ENCODE measurements at regions not wholly inside any gene's neighbourhood (a gene's known extent, or its start where the extent isn't known, plus 50 kb on each side); places are given as distances from the start of the nearest gene placed in this dataset.

DNA sequence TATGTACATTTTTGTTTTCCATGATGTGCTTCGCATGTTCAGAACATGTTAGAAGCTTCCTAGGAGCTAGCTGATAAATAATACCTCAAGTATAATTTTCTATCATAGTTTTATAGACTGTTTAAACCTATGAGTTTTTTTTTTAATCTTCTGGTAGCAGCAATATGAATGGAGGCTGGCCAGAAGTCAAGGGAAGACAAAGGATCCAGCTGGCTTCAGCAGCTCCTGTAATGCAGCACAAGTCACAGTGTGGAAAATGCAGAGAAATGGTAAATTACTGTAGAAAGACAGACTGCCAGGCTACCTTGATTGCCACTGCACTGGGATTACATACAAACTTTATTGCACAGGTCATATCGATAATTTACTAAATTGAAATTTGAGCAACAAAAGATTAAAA, 537.9 kb downstream of the IQCM start:
- no peak overlapping the region for H3K9ac ChIP-seq
- H4K20me1 ChIP-seq (ENCODE audit: insufficient read depth), result no peaks in the 10 kb centered on the region
- no peaks in the 10 kb centered on the region for H3K4me1 ChIP-seq (ENCODE audit: insufficient read depth)
- H3K9me3 ChIP-seq (ENCODE audit: low read depth), result no peaks in the 10 kb centered on the region
- 63 to 67% methylated on average over 2 of the region's 2 CpGs for WGBS, 2 experiments (ENCODE audit: low coverage in 1 of 2, low lambda C conversion rate in 2 of 2, missing lambda C conversion rate in 2 of 2)
- no peak for DNase-seq
- TF ChIP-seq EZH2phosphoT487 (IDR thresholded peaks at IDR 0.05; ENCODE audit: insufficient read depth, low read depth) (no peak), EZH2 (IDR thresholded peaks at IDR 0.05; ENCODE audit: insufficient read depth, poor library complexity, severe bottlenecking) (no peak)
- H3F3A ChIP-seq (ENCODE audit: insufficient read depth), result no peaks in the 10 kb centered on the region
- in situ Hi-C loops (cut with MboI), result no loop called here
- H3K79me2 ChIP-seq (ENCODE audit: insufficient read depth), result no peaks in the 10 kb centered on the region
- H3K4me3 ChIP-seq, result no peak overlapping the region
- no peak overlapping the region for H3K4me2 ChIP-seq (ENCODE audit: unreplicated experiment)
- no peak overlapping the region for H2AFZ ChIP-seq
- H3K27me3 ChIP-seq (replicated peaks; ENCODE audit: insufficient read depth), result no peaks in the 10 kb centered on the region
- no peaks in the 10 kb centered on the region for H3K9me2 ChIP-seq (ENCODE audit: insufficient read depth)
- no peak overlapping the region for H3K27ac ChIP-seq
- no peaks in the 10 kb centered on the region for H3K36me3 ChIP-seq (ENCODE audit: low read depth)

DNA sequence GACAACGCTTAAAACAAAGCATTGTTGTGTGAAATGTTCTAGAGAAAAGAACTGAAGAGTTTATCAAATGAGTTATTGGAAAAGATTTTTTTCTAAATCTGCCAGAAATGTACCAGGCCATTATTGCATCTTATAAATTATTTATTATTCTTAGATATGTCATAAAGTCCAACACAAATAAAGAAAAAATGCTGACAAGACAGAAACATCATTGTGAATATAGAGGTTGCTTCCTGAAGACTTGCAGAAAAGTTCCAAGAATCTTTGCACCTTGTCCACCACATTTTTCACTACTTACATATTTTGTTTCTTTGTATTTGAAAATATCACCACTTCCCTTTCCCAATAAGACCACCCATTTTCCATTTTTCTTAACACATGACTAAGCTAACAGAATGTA, 545.8 kb downstream of the IQCM start:
- no peaks in the 10 kb centered on the region for H3K4me1 ChIP-seq (ENCODE audit: insufficient read depth)
- DNase-seq, result no peak
- in situ Hi-C loops (cut with MboI), result loop anchor here (10.0 kb wide), 1 partner anchor 275 kb away; no protein-coding TSS in a partner anchor
- TF ChIP-seq EZH2 (IDR thresholded peaks at IDR 0.05; ENCODE audit: insufficient read depth, poor library complexity, severe bottlenecking), result no peak
- no peak for TF ChIP-seq EZH2phosphoT487 (IDR thresholded peaks at IDR 0.05; ENCODE audit: insufficient read depth, low read depth)
- no peaks in the 10 kb centered on the region; the same call in 1 of the 2 replicates for H3K9me2 ChIP-seq (ENCODE audit: insufficient read depth)
- no peak overlapping the region for H3K9ac ChIP-seq
- no peaks in the 10 kb centered on the region for H3K36me3 ChIP-seq (ENCODE audit: low read depth)
- H3K4me3 ChIP-seq, result no peak overlapping the region
- H3K4me2 ChIP-seq (ENCODE audit: unreplicated experiment), result no peak overlapping the region
- H3K9me3 ChIP-seq (ENCODE audit: low read depth), result no peaks in the 10 kb centered on the region
- no peaks in the 10 kb centered on the region for H3K27me3 ChIP-seq (replicated peaks; ENCODE audit: insufficient read depth)
- no peak overlapping the region for H3K27ac ChIP-seq
- no peaks in the 10 kb centered on the region for H3F3A ChIP-seq (ENCODE audit: insufficient read depth)
- no peak overlapping the region for H2AFZ ChIP-seq
- WGBS, 2 experiments (ENCODE audit: low coverage in 1 of 2, low lambda C conversion rate in 2 of 2, missing lambda C conversion rate in 2 of 2), result 70 to 72% methylated on average over 1 of the region's 1 CpG
- H3K79me2 ChIP-seq (ENCODE audit: insufficient read depth), result no peaks in the 10 kb centered on the region
- no peaks in the 10 kb centered on the region; the same call in 1 of the 2 replicates for H4K20me1 ChIP-seq (ENCODE audit: insufficient read depth)

DNA sequence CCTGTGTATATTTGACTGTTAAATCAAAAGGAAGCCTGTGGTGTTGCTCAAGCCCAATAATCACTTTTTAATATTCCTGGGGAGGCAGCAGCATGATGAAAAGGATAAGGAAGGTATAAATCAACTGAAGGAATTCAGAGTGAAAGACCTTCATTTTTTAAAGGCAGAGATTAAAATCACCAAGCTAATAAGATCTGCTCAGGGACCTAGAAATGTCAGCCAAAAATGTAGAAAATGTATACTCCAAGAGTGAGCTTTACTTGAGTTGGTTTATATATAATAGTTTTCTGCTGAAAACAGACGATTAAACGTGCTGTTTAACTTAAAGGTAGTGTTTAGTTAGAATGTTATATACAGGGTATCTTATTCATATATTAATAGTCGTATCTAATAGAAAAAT, 549.3 kb downstream of the IQCM start:
- H3K4me3 ChIP-seq, result no peak overlapping the region
- no peaks in the 10 kb centered on the region; the same call in 1 of the 2 replicates for H4K20me1 ChIP-seq (ENCODE audit: insufficient read depth)
- no peaks in the 10 kb centered on the region for H3K4me1 ChIP-seq (ENCODE audit: insufficient read depth)
- H2AFZ ChIP-seq, result no peak overlapping the region
- H3K27ac ChIP-seq, result no peak overlapping the region
- 43 to 45% methylated on average over 3 of the region's 3 CpGs for WGBS, 2 experiments (ENCODE audit: low coverage in 1 of 2, low lambda C conversion rate in 2 of 2, missing lambda C conversion rate in 2 of 2)
- H3K4me2 ChIP-seq (ENCODE audit: unreplicated experiment), result no peak overlapping the region
- H3K36me3 ChIP-seq (ENCODE audit: low read depth), result no peaks in the 10 kb centered on the region
- no peak for TF ChIP-seq EZH2phosphoT487 (IDR thresholded peaks at IDR 0.05; ENCODE audit: insufficient read depth, low read depth)
- TF ChIP-seq EZH2 (IDR thresholded peaks at IDR 0.05; ENCODE audit: insufficient read depth, poor library complexity, severe bottlenecking), result no peak
- H3K9me3 ChIP-seq (ENCODE audit: low read depth), result no peaks in the 10 kb centered on the region
- no peak overlapping the region for H3K9ac ChIP-seq
- no peaks in the 10 kb centered on the region for H3F3A ChIP-seq (ENCODE audit: insufficient read depth)
- no peaks in the 10 kb centered on the region for H3K9me2 ChIP-seq (ENCODE audit: insufficient read depth)
- H3K27me3 ChIP-seq (replicated peaks; ENCODE audit: insufficient read depth), result no peaks in the 10 kb centered on the region
- in situ Hi-C loops (cut with MboI), result loop anchor here (10.0 kb wide), 1 partner anchor 272 kb away; no protein-coding TSS in a partner anchor
- no peaks in the 10 kb centered on the region for H3K79me2 ChIP-seq (ENCODE audit: insufficient read depth)
- DNase-seq, result no peak

DNA sequence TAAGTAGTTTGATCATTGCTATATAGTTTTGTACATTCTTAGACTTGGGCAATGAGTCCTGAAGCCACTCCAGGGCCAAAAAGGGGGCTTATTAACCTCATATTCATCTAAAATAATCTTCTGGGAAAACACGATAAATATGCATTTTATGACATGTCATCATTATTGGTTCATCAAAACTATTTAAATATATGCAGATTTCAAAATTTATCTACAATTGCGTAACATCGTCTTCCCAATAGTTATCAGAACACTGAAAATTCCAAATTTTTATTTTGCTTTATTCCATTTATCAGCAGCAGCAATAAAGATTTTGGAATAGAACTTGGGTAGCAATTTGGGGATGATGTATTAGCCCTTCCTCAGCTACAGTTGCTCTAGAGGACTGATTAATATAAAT, 550.0 kb downstream of the IQCM start:
- no peak for DNase-seq
- Histone ChIP-seq H3K36me3 (ENCODE audit: low read depth) (no peaks in the 10 kb centered on the region), H3K9me3 (ENCODE audit: low read depth) (no peaks in the 10 kb centered on the region), H3K27me3 (replicated peaks; ENCODE audit: insufficient read depth) (no peaks in the 10 kb centered on the region), H3K4me1 (ENCODE audit: insufficient read depth) (no peaks in the 10 kb centered on the region), H3K4me2 (ENCODE audit: unreplicated experiment) (no peak overlapping the region), H3K79me2 (ENCODE audit: insufficient read depth) (no peaks in the 10 kb centered on the region), H3K9ac (no peak overlapping the region), H3K4me3 (no peak overlapping the region), H3K9me2 (ENCODE audit: insufficient read depth) (no peaks in the 10 kb centered on the region), H2AFZ (no peak overlapping the region), H4K20me1 (ENCODE audit: insufficient read depth) (no peaks in the 10 kb centered on the region), H3F3A (ENCODE audit: insufficient read depth) (no peaks in the 10 kb centered on the region), H3K27ac (no peak overlapping the region)
- in situ Hi-C loops (cut with MboI), result loop anchor here (10.0 kb wide), 1 partner anchor 271 kb away; no protein-coding TSS in a partner anchor
- 68 to 74% methylated on average over 3 of the region's 3 CpGs for WGBS, 2 experiments (ENCODE audit: low coverage in 1 of 2, low lambda C conversion rate in 2 of 2, missing lambda C conversion rate in 2 of 2)
- no peak for TF ChIP-seq EZH2 (IDR thresholded peaks at IDR 0.05; ENCODE audit: insufficient read depth, poor library complexity, severe bottlenecking)
- no peak for TF ChIP-seq EZH2phosphoT487 (IDR thresholded peaks at IDR 0.05; ENCODE audit: insufficient read depth, low read depth)
